ENCODE measurements at regions not wholly inside any gene's neighbourhood (a gene's known extent, or its start where the extent isn't known, plus 50 kb on each side); places are given as distances from the start of the nearest gene placed in this dataset.
"Not testable (repeated sequence)": the region's sequence is repeated elsewhere in the genome, so short reads cannot be mapped to it uniquely, and the experiment has no call there.

DNA sequence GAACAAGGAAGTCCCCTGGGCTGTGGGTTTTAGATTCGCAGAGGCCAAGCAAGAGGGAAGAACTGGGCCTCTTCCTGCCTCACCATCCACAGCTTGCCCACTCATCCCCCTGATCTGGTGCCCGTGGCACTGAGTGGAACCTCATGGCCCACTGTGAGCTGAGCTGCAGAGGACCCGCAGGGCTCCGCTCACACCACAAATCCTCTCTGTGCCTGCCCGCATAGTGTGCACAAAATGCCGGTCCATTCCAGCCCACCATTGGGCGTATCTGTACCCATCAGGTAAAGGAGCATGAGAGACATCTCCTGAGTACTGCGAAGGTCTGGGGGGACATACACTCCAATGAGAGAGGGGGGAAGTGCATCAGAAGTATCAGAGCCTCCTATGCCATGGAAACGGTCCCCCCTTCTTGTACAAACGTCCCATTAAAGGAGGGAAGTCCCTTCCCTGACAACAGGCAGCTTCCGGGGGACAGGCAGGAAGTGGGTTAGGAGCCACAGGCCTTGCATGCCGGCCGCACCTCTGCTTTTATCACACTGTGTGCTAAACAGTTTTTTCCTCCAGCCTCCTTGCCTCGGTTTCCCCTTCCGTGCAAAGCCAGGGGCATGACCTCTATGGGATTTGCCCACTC is 309.4 kb upstream of the DIO3 start:
- in situ Hi-C loops (cut with HindIII; ENCODE audit: low sequenced_read_pairs) = no loop called here

DNA sequence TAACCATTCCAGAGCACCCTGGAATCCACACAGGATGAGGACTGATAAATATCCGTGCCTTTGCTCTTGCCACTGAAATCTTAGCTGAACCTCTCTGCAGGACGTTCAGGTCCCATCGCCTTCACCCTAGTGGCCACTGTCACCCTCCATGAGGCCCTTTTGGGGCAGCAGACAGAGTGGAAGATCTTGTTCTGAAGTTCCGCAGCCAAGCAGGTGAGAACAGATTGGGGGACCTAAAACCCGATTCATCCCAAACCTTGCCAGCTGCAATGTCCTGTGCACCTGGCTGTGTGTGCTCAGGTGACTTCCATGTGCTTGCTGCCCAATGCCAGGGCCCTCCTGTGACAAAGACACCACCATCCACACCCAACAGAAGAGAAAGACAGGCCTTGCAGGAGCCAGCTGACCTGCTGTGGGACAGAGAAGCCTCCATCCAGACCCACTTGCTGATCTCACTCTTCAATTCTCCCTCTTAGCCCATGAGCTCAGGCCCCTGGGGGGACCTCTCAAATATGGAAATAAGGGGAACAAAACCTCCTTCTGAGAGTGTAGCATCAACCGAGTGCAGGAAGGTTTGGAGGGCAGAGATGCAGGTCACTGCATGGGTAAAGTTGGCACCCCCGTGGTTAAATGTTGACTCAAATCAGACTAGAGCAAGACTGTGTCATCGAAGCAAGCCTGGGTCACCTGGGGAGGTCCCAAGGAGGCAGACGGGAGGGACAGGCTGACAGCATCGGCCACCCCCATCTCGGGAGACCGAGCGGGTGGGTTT is 308.7 kb upstream of the DIO3 start:
- in situ Hi-C loops (cut with HindIII; ENCODE audit: low sequenced_read_pairs) = no loop called here

DNA sequence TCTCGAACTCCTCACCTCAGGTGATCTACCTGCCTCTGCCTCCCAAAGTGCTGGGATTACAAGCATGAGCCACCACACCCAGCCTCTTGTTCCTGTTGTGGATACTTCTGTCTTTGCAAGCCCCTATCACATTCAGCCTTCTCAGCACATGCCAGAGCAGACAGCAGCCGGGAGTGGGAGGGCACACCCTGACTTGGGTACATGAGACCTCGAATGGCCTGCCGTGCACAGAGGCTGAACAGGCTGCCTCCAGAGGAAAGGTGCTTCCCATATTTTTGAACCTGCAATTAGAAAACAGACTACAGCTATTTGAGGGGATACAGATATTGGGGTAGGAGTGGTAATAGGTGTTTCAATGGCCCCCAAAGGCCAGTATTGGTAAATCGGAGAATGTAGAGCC is 307.3 kb upstream of the DIO3 start:
- in situ Hi-C loops (cut with HindIII; ENCODE audit: low sequenced_read_pairs) = no loop called here

DNA sequence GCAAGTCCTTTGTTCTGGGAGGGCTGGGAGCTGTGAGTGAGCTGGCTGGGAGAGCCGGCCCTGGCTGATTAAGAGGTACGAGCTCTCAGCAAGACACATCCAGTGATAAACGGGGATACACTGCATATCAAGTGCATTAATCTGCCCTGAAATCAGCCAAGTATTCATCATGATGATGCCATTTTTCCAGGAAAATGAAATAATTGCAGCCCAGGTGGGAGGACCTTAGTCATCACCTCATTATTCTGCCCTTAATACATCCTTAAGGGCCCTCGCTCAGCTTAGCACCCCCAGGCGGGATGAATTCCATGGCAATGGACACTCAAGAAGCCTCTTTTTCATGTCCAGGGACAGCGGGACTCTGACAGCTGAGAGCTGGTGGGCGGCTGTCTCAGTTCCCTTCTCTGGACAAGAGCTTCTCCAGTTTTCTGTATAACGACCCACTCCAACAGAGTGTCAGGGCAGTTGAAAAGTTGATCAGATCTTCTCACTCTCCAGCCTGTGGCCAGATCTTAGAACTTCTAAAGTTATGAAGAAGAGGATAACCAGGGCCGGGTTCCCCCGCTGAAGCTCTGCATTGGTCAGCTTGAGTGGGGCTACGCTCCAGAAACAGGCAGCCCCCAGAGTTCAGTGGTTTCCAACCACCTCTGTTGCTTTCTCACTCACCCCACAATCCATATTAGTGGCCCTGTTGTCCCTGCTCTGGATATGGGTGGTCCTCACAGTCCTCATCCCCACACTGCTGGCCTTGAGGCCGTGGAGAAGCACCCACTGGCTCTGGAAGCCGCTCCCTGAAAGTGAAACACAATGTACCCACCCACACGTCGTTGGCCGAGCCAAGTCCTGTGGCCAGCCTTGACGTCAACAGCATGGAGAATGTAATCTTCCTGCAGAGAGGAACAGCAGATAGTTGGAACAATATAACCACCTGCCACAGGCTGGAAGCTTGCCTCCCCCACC is 306.2 kb upstream of the DIO3 start:
- in situ Hi-C loops (cut with HindIII; ENCODE audit: low sequenced_read_pairs) = no loop called here

DNA sequence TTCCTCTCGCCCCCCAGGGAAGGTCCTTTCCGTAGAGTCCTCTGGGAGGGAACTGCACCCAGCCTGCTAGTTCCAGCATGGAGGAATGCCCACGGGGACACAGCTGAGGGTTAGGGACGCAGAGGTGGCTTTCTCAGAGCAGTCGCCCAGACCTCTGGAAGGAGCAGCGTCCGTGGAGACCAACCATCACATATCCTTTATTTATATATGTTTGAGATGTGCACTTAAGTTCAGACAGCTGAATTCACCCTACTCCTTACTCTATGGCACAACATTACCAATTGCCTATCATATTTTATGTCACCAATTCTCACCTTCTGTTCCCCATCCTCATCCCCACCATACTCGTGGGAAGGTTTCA is 305.6 kb upstream of the DIO3 start:
- in situ Hi-C loops (cut with HindIII; ENCODE audit: low sequenced_read_pairs) = no loop called here

DNA sequence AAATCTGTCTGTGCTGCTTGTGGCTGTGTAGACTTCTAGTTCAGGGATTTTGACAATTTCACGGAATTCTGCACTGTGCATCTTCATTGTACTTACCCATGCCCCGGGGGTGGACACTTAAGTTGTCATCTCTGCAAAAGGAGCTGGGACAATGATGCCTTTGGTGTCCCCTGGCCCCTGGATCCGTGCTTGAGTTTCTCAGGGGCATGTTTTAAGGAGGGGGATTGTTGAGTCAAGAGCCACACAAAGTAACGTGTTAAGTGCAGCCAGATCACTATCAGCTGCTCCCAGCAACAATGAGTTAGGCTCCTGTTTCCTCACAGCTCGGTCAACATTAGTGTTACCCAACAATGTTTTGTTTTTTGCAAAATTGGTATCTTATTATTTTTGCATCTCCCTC is 305.0 kb upstream of the DIO3 start:
- in situ Hi-C loops (cut with HindIII; ENCODE audit: low sequenced_read_pairs) = no loop called here

DNA sequence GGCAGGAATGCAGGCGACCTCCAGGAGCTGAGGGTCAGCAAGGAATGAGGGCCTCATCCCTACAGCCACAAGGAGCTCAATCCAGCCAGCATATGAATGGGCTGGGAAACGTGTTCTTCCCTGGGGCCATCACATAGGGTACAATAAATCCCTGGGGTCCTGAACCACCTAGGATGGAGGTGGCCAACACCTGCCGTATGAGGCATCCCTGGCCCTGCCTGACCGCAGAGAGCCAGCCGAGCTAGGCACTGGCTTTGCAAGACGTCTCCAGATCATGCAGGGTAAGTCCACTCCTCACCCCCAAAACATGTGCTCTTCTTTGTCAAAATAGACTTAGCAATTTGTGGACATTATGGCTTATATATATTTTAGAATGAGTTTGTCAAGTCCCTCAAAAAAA is 303.7 kb upstream of the DIO3 start:
- in situ Hi-C loops (cut with HindIII; ENCODE audit: low sequenced_read_pairs) = no loop called here

DNA sequence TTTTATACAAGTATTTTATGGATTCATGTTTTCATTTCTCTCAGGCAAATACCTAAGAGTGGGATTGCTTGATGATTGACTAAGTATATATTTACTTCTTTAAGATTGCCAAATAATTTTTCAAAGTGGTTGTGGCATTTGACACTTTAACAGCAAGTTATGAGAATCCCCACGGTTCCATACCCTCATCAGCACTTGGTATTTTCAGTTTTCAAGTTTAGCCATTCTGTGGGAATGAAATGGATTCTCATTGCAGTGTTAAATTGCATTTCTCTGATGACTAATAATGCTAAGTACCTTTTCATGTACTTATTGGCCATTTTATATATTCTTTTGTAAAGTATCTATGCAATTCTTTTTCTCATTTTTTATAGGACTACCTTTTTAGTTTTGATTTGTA is 301.5 kb upstream of the DIO3 start:
- in situ Hi-C loops (cut with HindIII; ENCODE audit: low sequenced_read_pairs) = no loop called here

DNA sequence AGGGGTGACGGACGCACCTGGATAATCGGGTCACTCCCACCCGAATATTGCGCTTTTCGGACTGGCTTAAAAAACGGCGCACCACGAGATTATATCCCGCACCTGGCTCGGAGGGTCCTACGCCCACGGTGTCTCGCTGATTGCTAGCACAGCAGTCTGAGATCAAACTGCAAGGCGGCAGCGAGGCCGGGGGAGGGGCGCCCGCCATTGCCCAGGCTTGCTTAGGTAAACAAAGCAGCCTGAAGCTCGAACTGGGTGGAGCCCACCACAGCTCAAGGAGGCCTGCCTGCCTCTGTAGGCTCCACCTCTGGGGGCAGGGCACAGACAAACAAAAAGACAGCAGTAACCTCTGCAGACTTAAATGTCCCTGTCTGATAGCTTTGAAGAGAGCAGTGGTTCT is 294.9 kb upstream of the DIO3 start:
- in situ Hi-C loops (cut with HindIII; ENCODE audit: low sequenced_read_pairs) = not testable (repeated sequence)

DNA sequence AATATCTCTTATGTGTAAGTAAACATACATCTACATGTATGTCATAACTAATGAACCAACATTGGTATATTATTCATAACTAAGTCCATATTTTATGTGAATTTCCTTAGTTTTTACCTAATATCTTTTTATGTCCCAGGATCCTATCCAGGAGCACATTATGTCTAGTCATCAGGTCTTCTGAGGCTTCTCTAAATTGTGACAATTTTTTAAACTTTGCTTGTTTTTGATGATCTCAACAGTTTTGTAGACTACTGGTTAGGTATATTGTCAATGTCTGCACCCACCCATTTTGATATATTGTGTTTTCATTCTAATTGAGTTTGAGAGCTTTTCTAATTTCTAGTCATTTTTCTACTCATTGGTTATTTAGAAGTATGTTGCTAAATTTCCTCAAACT is 288.2 kb upstream of the DIO3 start:
- in situ Hi-C loops (cut with HindIII; ENCODE audit: low sequenced_read_pairs) = no loop called here

DNA sequence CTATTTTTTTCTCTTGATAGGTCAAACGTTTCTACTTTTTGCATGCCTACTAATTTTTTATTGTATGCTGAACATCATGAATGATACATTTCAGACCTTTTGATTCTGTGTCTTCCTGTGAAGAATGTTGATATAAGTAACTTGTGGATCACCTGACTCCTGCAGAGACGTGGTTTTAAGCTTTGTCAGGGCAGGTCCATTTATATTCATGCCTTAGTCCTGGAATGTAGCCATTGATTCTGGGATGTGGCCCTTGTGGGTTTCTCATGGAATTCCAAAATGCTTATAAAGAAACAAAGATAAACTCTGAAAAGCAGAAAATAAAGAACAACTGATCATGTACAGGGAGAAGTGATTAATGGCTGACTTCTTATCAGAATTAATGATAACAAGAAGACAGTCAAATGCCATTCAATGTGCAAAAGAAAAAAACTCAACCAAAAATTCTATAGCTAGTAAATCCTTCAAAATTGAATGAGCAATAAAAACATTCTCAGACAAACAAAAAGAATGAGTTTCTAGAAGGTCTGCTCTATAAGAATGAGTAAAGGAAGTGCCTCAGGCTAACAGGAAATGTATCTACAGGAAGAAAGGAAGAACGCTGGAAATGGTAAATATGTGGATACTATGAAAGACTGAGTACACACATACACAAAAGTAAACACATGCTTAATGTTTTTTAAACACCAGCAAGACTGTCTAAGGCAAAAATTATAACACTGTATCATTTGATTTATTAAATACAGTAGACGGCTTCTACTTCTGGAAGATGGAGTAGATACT is 284.8 kb upstream of the DIO3 start:
- in situ Hi-C loops (cut with HindIII; ENCODE audit: low sequenced_read_pairs) = no loop called here

DNA sequence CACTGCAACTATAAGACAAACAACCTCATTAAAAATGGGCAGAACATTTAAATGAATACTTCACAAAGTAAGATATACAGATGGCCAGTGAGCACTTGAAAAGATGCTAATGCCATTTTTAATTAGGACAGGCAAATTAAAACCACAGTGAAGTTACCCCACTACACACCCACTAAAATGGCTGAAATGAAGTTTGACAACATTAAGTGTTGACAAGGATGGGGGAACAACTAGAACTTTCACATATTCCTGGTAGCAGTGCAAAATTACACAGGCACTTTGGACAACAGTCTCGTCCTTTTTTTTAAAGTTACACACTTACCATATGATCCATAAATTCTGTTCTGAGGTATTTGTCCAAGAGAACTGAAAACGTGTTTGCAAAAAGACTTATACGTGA is 278.9 kb upstream of the DIO3 start:
- in situ Hi-C loops (cut with HindIII; ENCODE audit: low sequenced_read_pairs) = loop anchor here (10.0 kb wide), 1 partner anchor 48 kb away; no protein-coding TSS in a partner anchor

DNA sequence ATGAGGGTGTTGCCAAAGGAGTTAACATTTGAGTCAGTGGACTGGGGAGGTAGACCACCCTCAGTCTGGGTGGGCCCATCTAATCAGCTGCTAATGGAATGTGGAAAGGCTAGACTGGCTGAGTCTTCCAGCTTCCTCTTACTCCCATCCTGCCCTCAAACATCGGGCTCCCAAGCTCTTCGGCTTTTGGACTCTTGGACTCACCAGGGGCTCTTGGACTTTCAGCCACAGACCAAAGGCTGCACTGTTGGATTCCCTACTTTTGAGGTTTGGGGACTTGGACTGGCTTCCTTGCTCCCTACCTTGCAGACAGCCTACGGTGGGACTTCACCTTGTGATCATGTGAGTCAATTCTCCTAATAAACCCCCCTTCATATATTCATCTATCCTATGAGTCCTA is 276.6 kb upstream of the DIO3 start:
- in situ Hi-C loops (cut with HindIII; ENCODE audit: low sequenced_read_pairs) = loop anchor here (10.0 kb wide), 1 partner anchor 50 kb away; no protein-coding TSS in a partner anchor

DNA sequence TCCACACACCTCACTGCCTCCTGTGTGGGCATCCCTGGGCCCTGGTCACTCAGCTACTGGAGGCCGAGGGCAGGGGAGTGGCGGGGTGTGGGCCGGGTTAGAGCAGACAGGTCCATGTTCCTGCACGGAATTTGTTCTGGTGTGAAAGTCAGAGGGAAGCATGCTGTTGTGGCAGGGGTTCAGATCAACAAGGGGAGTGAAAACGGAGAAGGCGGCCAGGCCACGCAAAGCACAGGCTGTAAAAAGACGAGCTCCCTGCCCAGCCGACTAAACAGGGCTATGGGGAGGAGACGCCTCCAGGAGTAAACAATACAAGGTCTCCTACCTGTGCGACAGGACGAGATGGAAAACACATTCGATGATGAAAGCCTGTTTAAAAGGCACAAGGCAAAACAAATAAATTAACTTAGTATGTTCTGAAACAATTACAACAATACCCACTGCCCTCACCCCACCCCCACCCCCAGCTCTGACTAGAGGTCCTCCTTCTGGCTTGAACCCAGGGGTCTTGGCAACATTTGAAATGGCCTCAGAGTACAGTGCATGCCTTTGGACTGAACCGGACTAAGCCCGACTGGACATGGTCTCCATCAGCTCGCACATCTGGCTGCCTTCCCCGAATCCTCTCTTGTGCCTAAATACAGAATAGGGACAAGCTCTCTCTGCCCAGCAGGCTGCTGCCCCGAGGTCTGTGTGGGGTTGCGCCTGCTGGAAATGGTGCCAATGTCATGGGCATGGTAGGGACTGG is 274.9 kb upstream of the DIO3 start:
- in situ Hi-C loops (cut with HindIII; ENCODE audit: low sequenced_read_pairs) = loop anchor here (10.0 kb wide), 1 partner anchor 52 kb away; no protein-coding TSS in a partner anchor

DNA sequence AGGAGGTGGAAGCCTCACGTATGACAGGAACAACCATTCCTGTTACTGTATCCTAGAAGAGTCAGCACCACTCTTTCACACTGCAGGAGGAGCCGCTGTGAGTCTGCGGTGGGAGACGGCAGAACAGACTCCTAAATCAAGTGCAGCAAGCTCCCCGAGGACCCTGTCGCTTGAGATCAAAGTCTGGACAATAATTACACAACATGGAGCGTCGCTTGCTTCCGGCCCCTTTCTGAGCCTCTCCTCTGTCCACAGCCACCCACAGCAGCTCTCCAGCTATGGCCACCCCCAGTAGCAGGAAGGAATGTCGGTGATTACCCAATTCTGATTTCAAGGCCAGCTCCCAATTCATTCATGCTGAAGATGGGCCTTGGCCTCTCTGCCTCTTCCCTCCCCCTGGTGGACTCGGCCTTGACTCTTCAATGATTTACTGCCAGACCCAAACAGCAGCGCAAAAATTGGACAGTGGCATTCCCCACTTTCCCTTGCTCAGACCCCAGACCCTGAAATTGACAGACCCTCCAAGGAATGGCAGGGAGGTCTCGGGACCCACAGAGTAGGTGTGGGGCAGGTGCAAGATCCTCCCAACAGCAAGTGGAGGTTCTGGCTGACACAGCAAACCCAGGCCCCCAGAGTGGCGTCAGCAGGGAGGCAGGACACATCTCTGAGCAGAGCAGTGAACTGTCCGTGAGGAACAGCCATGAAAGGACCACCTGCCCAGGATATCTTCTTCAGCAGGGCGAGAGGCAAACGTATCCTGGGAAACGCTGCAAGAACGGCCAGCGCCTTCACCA is 272.7 kb upstream of the DIO3 start:
- in situ Hi-C loops (cut with HindIII; ENCODE audit: low sequenced_read_pairs) = loop anchor here (10.0 kb wide), 1 partner anchor 54 kb away; no protein-coding TSS in a partner anchor

DNA sequence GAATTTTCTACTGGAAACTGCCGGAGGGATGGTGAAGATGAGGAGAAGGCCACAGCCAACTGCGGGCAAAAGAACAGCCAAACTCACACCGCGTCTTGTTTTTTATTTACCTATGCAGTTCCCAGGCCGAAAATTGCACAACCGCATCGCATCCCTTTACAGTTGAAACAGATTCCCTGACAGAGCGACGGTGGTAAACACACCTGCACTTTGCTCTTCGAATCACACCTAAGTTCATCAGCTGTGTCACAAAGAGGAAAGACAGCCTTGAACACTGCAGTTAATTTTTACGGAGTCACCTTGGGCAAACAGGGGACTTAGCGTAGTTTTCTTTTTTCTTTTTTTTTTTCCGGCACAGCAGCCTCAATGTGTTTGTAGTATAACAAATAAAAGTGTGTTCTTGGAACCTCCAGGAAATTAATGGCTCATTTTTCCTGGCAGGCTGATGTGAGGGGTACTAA is 272.0 kb upstream of the DIO3 start:
- in situ Hi-C loops (cut with HindIII; ENCODE audit: low sequenced_read_pairs) = loop anchor here (10.0 kb wide), 1 partner anchor 54 kb away; no protein-coding TSS in a partner anchor

DNA sequence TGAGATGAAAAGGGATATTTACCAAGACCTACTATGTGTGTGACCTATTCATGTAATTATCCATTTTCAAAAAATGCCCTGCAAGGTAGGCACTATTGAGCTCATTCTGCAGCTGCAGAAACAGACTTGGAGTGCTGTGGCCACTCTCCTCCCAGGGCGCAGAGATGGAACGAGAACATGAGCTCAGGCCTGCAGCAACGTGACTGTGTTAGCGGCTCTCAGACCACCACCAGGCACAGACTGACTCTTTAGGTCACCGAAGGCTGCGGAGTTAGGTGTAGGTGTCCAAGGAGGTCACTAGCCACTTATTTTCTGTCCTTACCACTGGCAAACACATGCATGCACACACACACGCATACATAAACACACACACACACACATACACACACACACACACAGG is 271.4 kb upstream of the DIO3 start:
- in situ Hi-C loops (cut with HindIII; ENCODE audit: low sequenced_read_pairs) = loop anchor here (10.0 kb wide), 1 partner anchor 55 kb away; no protein-coding TSS in a partner anchor

DNA sequence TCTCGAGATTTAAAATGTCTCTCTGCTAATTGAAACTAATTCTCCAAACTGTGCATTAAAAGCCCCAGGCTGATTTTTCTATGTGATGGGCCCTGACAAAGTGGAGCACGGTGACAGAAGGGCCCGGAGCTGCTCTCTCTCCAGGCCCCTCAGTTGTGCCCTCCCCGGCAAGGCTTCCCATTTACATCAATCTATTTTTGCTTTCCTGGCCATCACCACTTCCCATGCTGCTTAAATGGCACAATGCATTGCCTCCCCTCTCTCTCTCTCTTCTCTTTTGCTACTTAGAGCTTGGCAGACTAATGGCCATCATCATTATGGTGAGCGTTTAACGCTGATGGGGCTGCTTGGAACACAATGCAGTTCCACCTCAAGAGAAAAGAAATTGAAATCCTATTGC is 270.7 kb upstream of the DIO3 start:
- in situ Hi-C loops (cut with HindIII; ENCODE audit: low sequenced_read_pairs) = no loop called here

DNA sequence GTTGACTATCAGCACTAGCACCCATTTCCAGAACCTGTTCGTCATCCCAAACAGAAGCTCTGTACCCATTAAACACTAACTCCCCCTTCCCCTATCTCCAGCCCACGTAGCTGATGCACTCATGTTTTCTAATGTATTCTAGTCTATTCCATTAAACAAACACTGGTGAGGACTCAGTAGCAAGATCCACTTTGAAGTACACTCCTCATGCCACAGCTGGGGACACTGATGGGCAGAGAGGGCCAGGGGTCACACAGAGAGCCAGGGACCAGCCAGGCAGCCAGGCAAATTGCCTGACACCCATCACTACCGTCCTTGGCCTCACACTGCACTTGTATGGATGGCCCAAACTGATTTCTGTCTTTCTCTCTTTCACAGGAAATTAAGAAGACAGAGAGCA is 269.9 kb upstream of the DIO3 start:
- in situ Hi-C loops (cut with HindIII; ENCODE audit: low sequenced_read_pairs) = no loop called here

All from DLD1 (cell line).